Mucosa of descending colon (tissue), 3 donors: ENCODE measurements at regions not wholly inside any gene's neighbourhood (a gene's known extent, or its start where the extent isn't known, plus 50 kb on each side); places are given as distances from the start of the nearest gene placed in this dataset.
"Not testable (repeated sequence)": the region's sequence is repeated elsewhere in the genome, so short reads cannot be mapped to it uniquely, and the experiment has no call there.

ENCODE experiments used
- ATAC-seq: fragments of 200-7000 bp; cut with Tn5 transposase; one replicate; pipeline ENCODE4 v1.9.1; 2020; ENCODE audit warnings: mild to moderate bottlenecking, moderate library complexity
- DNase-seq, 3 donors: peaks; one replicate each; pipeline ENCODE4 v3.0.0-alpha.2; 2020
- H3K36me3 ChIP-seq: fragments of 200-600 bp; one replicate; pipeline ENCODE4 v1.8.0; 2021; ENCODE audit warnings: low read depth, mild to moderate bottlenecking
- H3K4me1 ChIP-seq: fragments of 200-600 bp; one replicate; pipeline ENCODE4 v1.8.0; 2021; ENCODE audit warnings: low read depth, mild to moderate bottlenecking
- H3K4me3 ChIP-seq: fragments of 200-600 bp; one replicate; pipeline ENCODE4 v1.8.0; 2021; ENCODE audit warnings: mild to moderate bottlenecking
- H3K9me3 ChIP-seq: fragments of 200-600 bp; one replicate; pipeline ENCODE4 v1.8.0; 2021; ENCODE audit warnings: mild to moderate bottlenecking
- intact Hi-C, 2 donors: fragments of 100-400 bp; cut with DNase I in 1 of 2; cut with micrococcal nuclease in 1 of 2; formaldehyde crosslinking; loops; one replicate each; pipeline versions ENCODE4 v1.11.0 to v1.11.1; 2022; cut with DNase I, micrococcal nuclease
- TF ChIP-seq, protein P1 (sequence below): fragments of 200-600 bp; IDR thresholded peaks from one replicate; pipeline ENCODE4 v1.8.0; 2022; ENCODE audit warnings: antibody characterized with exemption, mild to moderate bottlenecking
- donor health status: DM: no; HTN: no; CAD: no; lungs with moderate emphysema.
- donor health status: DM: no; HTN: no; CAD: no.
- donor health status: DM: no; HTN: yes; CAD: no.

GRCh38 chrX:140141444-140142029 lies 176.2 kb upstream of the CXorf66 start:
- ATAC-seq, result no peak
- no peaks in the 10 kb centered on the region for H3K9me3 ChIP-seq
- intact Hi-C loops, result no loop called here
- no peak overlapping the region for H3K4me3 ChIP-seq
- TF ChIP-seq, protein P1, sequence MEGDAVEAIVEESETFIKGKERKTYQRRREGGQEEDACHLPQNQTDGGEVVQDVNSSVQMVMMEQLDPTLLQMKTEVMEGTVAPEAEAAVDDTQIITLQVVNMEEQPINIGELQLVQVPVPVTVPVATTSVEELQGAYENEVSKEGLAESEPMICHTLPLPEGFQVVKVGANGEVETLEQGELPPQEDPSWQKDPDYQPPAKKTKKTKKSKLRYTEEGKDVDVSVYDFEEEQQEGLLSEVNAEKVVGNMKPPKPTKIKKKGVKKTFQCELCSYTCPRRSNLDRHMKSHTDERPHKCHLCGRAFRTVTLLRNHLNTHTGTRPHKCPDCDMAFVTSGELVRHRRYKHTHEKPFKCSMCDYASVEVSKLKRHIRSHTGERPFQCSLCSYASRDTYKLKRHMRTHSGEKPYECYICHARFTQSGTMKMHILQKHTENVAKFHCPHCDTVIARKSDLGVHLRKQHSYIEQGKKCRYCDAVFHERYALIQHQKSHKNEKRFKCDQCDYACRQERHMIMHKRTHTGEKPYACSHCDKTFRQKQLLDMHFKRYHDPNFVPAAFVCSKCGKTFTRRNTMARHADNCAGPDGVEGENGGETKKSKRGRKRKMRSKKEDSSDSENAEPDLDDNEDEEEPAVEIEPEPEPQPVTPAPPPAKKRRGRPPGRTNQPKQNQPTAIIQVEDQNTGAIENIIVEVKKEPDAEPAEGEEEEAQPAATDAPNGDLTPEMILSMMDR, result no peak
- DNase-seq, result peak in 1 of 3 donors; percentile 6
- H3K4me1 ChIP-seq, result no peaks in the 10 kb centered on the region
- H3K36me3 ChIP-seq, result no peaks in the 10 kb centered on the region

GRCh38 chrX:140138492-140138891 lies 173.2 kb upstream of the CXorf66 start:
- H3K4me3 ChIP-seq, intact Hi-C loops, DNase-seq, H3K9me3 ChIP-seq, H3K4me1 ChIP-seq, H3K36me3 ChIP-seq, ATAC-seq: not testable (repeated sequence)

GRCh38 chrX:140138065-140138464 lies 172.7 kb upstream of the CXorf66 start:
- H3K4me1 ChIP-seq, H3K9me3 ChIP-seq, ATAC-seq, intact Hi-C loops, H3K4me3 ChIP-seq, DNase-seq, H3K36me3 ChIP-seq: not testable (repeated sequence)

DNA sequence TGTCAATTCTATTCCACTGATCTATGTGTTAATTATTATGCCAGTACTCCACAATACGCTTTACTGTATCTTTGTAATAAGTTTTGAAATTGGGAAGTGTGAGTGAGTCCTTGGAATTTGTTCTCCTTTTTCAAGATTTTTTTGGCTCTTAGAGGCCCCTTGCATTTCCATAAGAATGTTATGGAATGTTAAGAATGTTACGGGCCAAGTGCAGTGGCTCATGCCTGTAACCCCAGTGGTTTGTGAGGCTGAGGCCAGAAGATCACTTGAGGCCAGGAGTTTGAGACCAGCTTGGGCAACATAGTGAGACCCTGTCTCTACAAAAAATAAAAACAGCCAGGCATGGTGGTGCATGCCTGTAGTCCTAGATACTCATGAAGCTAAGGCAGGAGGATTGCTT lies 167.6 kb upstream of the CXorf66 start:
- TF ChIP-seq, protein P1, result no peak
- ATAC-seq (no peak), DNase-seq (no peak)
- intact Hi-C loops, result no loop called here
- no peaks in the 10 kb centered on the region for H3K4me1 ChIP-seq
- H3K36me3 ChIP-seq, result no peaks in the 10 kb centered on the region
- no peaks in the 10 kb centered on the region for H3K9me3 ChIP-seq
- no peak overlapping the region for H3K4me3 ChIP-seq

DNA sequence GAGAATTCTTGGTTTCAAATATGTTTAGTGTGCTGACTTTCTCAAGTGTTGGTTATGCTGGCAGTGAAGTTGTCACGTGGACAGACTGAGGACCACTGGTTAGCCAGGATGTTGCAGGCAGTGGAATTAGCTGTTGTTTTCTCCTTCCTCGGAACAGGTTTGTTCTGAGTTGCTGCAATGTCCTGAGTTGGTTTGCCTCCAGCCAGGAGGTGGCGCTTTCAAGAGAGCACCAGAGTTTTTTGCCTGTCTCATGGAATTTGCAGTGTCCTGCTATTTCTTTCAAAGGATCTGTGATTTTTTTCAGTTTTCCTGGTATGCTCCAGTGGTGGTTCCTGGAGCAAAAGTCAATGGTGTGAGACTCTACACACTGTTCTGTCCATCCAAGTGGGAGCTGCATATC lies 158.1 kb upstream of the CXorf66 start:
- intact Hi-C loops, result no loop called here
- no peaks in the 10 kb centered on the region for H3K4me1 ChIP-seq
- TF ChIP-seq, protein P1, result no peak
- no peak overlapping the region for H3K4me3 ChIP-seq
- DNase-seq (peak in 1 of 3 donors; percentile 1), ATAC-seq (no peak)
- H3K36me3 ChIP-seq, result no peaks in the 10 kb centered on the region
- H3K9me3 ChIP-seq, result no peaks in the 10 kb centered on the region

GRCh38 chrX:140114059-140114458 lies 148.7 kb upstream of the CXorf66 start:
- intact Hi-C loops, H3K9me3 ChIP-seq, H3K36me3 ChIP-seq, H3K4me3 ChIP-seq, ATAC-seq, DNase-seq, H3K4me1 ChIP-seq: not testable (repeated sequence)

DNA sequence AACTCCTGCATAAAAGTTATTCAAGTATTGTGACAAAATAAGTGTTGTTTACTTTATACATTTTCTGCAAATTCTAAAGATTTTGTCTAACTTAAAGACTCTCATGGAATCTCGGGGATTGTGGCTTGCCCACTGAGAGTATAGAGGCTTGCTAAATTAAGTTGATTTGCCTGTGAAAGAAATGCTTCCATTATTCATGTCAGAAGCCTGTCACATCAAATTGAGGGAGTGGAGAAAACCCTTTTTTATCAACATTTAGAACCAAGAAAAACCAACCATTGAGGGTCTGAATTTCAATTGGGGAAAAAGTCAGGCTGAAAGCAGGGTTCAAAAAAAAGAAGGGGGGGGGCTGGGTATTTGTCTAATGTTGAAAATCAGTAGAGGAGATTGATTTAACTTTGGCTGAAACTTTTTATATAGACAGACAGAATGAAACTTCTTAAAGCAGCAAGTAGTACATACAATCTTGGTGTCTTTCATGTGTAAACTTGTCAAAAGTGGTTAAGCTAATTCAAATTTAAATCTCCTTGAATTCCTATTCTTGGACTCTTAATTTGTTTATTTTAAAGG lies 144.8 kb upstream of the CXorf66 start:
- no peak for ATAC-seq
- TF ChIP-seq, protein P1, result no peak
- Histone ChIP-seq H3K9me3 (no peaks in the 10 kb centered on the region), H3K36me3 (no peaks in the 10 kb centered on the region), H3K4me3 (no peak overlapping the region), H3K4me1 (no peaks in the 10 kb centered on the region)
- intact Hi-C loops, result no loop called here
- DNase-seq, result no peak
